GM23248 (cell line): ENCODE measurements at regions not wholly inside any gene's neighbourhood (a gene's known extent, or its start where the extent isn't known, plus 50 kb on each side); places are given as distances from the start of the nearest gene placed in this dataset.

Experiments used
- EZH2 ChIP-seq: fragments of 200-600 bp; sonication (generic); IDR thresholded peaks from 2 replicates; pipeline ENCODE4 v1.6.1; 2018; ENCODE audit warnings: antibody characterized with exemption, mild to moderate bottlenecking; ENCODE audit not compliant: insufficient read depth, poor library complexity, severe bottlenecking
- EZH2phosphoT487 ChIP-seq: fragments of 200-600 bp; sonication (generic); IDR thresholded peaks from 2 replicates; pipeline ENCODE4 v1.6.1; 2018; ENCODE audit warnings: antibody characterized with exemption, moderate library complexity, mild to moderate bottlenecking, low read depth; ENCODE audit not compliant: insufficient read depth

DNA sequence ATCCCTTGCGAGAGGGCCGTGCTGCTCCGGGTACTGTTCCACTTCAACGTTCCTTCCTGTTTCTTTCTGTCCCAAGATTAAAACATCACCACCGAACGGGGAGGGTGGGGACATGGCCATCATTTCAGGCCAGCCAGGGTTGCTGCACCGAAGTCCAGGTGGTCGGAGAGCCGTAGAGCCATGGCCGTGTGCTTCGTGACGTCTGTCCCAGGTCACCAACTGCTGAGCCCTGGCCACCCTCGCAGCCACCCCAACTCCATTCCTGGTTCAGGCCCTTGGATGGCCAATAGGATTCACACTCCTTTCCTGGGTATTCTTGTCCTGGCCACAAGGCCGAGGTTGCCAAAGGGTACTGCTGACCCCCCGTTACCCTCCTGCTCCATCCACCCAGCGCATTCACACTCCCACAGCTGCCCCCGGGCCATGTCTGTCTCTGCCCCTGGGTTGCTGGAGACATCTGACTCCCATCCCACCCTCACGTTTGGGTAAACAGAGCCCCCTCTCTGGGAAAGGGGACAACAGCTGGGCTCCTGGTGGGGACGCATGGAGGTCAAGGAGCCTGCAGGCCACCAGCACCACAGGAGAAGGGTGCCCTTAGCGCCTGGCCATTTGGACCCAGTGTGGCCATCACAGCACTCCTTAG is 103.2 kb downstream of the HMX1 start:
- TF ChIP-seq EZH2: no peak
- no peak for TF ChIP-seq EZH2phosphoT487
